ENCODE measurements at regions not wholly inside any gene's neighbourhood (a gene's known extent, or its start where the extent isn't known, plus 50 kb on each side); places are given as distances from the start of the nearest gene placed in this dataset.

- no peak for TF ChIP-seq BHLHE40 (IDR thresholded peaks at IDR 0.05; ENCODE audit: borderline replicate concordance)
- no peak for TF ChIP-seq PKNOX1 (IDR thresholded peaks at IDR 0.05)
- no peak for TF ChIP-seq FOXA1 (IDR thresholded peaks at IDR 0.05)
- no peak for TF ChIP-seq ARNT (IDR thresholded peaks at IDR 0.05)
- no peak for TF ChIP-seq SP1 (IDR thresholded peaks at IDR 0.05)
- TF ChIP-seq LEF1 (IDR thresholded peaks at IDR 0.05; ENCODE audit: borderline replicate concordance), result no peak
- no peak for TF ChIP-seq TARDBP (IDR thresholded peaks at IDR 0.05)
- TF ChIP-seq FOXM1 (IDR thresholded peaks at IDR 0.05; ENCODE audit: borderline replicate concordance), result no peak
- no peak for TF ChIP-seq FOXK2 (IDR thresholded peaks at IDR 0.05)
- no peak for TF ChIP-seq SUZ12 (IDR thresholded peaks at IDR 0.05)
- no peak for TF ChIP-seq ELF4 (IDR thresholded peaks at IDR 0.05)
- TF ChIP-seq CTBP1 (IDR thresholded peaks at IDR 0.05; ENCODE audit: borderline replicate concordance), result no peak
These were observed 845.0 kb upstream of the NECTIN3 start for GRCh38 chr3:110226645-110227044.

Data from HEK293T (cell line).